GM19395 (cell line): ENCODE measurements at regions not wholly inside any gene's neighbourhood (a gene's known extent, or its start where the extent isn't known, plus 50 kb on each side); places are given as distances from the start of the nearest gene placed in this dataset.
A peak's percentile ranks its signal among the peaks of the same experiment; 100 is the strongest.
"Not testable (repeated sequence)": the region's sequence is repeated elsewhere in the genome, so short reads cannot be mapped to it uniquely, and the experiment has no call there.

Source experiments
- ATAC-seq: cut with Tn5 transposase; IDR thresholded peaks from one replicate; pipeline ENCODE4 v1.9.1; 2021; ENCODE audit warnings: mild to moderate bottlenecking, moderate library complexity; ENCODE audit not compliant: unreplicated experiment

GRCh38 chr20:2203436-2203835 lies 92.4 kb upstream of the TGM3 start:
- ATAC-seq: no peak

DNA sequence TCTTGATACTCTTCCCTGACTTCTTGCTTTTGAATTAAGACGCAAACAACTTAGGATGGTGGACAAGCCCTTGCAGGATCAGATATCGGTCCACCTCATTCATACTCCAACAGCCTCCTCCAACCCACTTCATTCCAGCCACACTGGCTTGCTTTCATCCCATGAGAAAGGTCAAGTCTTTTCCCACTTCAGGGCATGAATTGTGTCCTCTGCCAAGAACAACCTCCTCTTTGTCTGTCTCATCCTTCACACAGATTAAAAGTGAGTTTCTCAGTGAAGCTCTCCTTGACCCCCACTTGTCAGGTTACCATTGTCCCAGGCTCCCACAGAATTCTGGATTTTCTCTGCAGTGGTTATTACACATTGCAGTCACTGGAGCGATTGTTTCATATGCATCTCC lies 91.8 kb upstream of the TGM3 start:
- ATAC-seq: no peak

GRCh38 chr20:2206957-2207769 lies 88.6 kb upstream of the TGM3 start:
- ATAC-seq: peak; percentile 78

GRCh38 chr20:2207770-2208097 lies 88.1 kb upstream of the TGM3 start:
- ATAC-seq: no peak

GRCh38 chr20:2208897-2209296 lies 86.9 kb upstream of the TGM3 start:
- ATAC-seq: no peak

GRCh38 chr20:2210646-2211552 lies 84.9 kb upstream of the TGM3 start:
- no peak for ATAC-seq

- ATAC-seq: no peak
Measured at GRCh38 chr20:2212456-2213015, 83.3 kb upstream of the TGM3 start.

DNA sequence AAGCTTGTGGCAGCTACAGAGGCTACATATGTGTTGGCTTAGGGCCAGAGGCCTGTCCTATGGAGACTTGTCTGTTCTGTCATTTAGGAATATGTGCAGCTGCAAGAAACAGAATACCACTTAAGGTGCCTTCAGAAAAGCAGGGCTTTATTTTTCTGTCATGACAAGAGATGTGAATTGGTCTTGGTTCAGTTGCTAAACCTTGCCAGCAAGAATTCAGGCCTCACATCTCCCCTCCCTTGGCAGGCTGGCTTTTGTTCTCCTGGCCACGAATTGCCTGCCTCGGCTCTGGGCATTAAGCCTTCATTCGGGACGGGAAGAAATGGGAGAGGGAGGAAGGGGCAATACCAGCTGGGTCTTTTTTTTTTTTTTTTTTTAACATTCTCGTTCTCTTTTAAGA lies 82.4 kb upstream of the TGM3 start:
- no peak for ATAC-seq

DNA sequence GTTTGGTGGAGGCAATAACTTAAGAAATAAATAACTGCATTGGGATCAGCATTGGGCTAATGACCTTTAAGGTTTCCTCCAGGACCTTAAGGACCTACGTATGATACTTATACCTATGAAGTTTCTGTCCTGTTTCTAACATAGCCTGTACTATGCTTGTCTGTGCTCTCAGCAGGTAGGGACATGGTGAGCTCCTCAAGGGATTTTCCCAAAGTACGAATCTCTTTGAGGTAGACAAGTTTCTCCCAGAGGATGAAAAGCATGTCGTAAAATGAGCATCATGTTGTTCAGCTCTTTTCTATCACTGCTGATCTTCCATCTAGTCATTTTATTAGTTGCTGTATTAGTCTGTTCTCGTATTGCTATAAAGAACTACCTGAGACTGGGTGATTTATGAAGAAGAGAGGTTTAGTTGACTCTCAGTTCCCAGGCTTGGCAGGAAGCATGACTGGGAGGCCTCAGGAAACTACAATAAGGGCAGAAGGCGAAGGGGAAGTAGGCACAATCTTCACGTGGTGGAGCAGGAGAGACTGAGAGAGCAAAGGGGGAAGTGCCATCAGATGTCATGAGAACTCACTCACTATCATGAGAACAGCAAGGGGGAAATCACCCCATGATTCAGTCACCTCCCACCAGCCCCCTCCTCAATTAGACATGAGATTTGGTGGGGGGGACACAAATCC lies 77.8 kb upstream of the TGM3 start:
- no peak for ATAC-seq

DNA sequence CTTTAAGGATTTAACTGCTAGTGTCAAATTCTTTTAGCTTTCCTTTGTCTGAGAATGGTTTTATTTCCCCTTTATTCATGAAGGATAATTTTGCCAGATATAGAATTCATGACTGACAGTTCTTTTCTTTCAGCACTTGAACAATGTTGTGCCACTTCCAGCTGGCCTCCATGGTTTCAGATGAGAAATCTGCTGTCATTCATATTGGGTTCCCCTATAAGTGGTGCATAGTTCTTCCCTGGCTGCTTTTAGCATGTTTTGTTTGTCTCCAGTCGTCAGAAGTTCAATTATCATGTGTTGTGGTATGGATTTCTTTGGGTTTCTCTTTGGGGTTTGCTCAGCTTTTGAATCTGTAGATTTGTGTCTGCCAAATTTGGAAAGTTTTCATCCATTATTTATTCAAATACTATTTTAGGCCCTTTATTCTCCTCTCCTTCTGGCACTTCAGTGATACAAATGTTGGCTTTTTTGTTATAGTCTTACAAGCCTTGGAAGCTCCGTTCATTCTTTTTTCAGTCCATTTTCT lies 76.3 kb upstream of the TGM3 start:
- ATAC-seq: no peak

DNA sequence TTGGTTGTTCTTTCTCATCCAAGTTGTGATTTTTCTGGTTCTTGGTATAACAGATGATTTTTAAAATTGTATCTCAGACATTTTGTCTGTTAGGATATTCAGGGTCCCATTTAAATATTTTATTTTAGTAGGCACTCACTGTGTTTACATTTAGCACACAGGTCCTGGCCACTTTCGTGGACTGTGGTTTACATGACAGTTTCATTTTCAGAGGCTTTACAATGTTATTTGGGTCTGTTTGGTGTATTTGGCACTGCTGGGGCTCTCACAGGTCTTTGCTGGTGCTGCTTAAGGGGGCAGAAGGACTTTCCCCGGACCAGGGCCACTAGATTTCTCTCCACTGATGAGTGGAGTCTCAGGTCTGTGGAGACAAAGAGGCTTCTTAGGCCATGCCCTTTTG lies 75.5 kb upstream of the TGM3 start:
- no peak for ATAC-seq

GRCh38 chr20:2221921-2222320 lies 73.9 kb upstream of the TGM3 start:
- no peak for ATAC-seq

GRCh38 chr20:2223558-2224367 lies 72.0 kb upstream of the TGM3 start:
- ATAC-seq: no peak

DNA sequence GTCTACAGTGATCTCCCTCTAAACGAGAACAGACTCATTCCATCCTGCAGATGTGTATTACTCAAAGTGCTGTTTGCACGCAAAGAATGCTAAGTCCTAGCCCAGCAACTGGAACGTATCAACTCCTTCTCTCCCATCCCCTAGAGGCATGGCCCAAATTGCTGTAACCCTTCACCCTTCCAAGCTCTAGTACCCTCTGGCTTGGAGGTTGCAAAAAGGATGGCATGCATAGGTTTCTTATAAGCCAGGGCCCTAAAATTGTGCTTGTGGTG lies 71.5 kb upstream of the TGM3 start:
- ATAC-seq: no peak

DNA sequence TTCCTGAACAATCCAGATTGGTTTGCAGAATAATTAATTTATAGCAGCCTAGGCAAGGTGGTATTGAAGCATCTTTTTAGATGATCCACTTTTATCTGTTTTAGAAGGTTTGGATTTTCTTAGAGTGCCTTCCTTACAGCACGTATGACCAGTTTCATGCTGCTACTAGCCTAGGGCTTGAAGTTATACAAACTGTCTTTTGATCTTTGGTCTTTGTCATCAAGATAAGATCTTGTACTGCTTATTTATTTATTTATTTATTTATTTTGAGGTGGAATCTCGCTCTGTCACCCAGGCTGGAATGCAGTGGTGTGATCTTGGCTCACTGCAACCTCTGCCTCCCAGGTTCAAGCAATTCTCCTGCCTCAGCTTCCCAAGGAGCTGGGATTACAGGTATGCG lies 68.5 kb upstream of the TGM3 start:
- not testable (repeated sequence) for ATAC-seq

- no peak for ATAC-seq
Measured at GRCh38 chr20:2227861-2228260, 67.9 kb upstream of the TGM3 start.

DNA sequence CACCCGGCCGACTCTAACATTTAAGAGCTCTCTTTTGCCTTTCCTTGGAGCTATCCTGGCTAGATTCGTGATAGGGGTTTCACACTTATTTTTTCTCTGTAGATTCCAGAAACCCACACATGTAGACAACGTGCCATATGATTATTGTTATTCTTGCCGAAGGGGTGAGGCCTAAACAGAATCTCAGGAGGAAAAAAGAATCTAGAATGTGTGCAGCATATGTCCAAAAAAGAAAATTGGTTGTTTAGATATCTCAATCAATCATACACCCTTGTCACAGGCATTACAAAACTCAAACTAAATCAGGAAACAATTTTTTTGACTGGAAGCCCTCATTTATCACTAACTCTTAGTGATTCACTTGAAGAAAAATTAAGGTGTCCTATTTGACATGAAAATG lies 66.9 kb upstream of the TGM3 start:
- no peak for ATAC-seq

GRCh38 chr20:2230726-2231488 lies 64.9 kb upstream of the TGM3 start:
- no peak for ATAC-seq

DNA sequence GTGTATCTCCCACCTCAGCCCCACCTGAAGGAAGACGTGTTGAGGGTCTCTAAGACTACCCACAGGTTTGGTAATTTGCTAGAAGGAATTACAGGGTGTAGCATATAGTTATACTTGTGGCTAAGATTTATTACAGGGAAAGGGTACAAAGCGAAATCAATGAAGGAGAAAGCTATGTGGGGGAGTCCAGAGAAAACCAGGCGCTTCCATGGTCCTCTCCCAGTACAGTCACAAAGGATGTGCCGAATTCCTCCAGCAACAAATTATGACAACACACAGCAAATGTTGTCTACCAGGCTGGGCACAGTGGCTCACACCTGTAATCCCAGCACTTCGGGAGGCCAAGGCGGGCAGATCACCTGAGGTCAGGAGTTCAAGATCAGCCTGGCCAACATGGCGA lies 64.1 kb upstream of the TGM3 start:
- ATAC-seq: no peak
